ENCODE measurements at regions not wholly inside any gene's neighbourhood (a gene's known extent, or its start where the extent isn't known, plus 50 kb on each side); places are given as distances from the start of the nearest gene placed in this dataset.
A peak's percentile ranks its signal among the peaks of the same experiment; 100 is the strongest.

DNA sequence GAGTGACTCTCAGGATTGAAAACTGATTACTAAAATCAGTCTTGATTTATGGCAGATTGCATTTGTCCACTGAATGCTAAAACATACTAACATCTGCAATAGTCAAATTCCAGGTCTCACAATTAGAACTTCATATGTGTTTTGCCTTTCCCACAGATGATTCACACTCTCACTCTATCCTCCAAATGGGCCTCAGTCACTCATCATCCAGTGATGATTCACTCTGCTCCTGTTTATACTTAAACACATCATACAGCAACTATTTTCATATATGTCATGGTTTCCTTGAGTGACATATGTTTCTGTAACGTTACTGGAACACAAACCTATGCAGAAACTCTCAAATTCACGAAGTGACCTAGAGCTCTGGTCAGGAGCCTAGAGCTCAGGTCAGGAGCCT is 512.9 kb downstream of the HINT1 start:
- no peak overlapping the region for H3K4me3 ChIP-seq (ENCODE audit: low read depth in 2 of 2, low read length in 1 of 2)
- DNase-seq: no peak

DNA sequence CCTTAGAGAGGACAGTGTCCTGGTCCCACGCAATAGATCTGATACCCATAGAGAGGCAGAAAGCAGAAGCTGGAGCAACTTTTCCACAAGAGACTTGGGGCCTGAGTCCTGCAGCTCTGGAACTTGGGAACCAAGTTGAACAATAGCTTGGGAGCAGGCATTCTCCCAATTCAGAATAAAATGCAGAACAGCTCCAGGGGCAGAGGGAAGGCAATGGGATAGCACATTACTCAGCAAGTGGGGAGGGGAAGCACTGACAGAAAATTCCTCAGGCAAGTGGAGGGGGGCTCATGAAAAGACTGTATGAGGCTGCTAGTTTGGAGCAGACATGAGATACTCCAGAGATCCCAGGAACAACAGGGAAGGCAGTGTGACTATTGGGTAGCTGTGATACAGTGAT is 513.6 kb downstream of the HINT1 start:
- ChIA-PET POLR2A (no interaction called here), CTCF (no interaction called here)
- H3K36me3 ChIP-seq (replicated peaks in 1 of 2; ENCODE audit: control insufficient read depth in 1 of 2, insufficient read depth in 2 of 2, low read length in 1 of 2): no peaks in the 10 kb centered on the region
- no peaks in the 10 kb centered on the region for H3F3A ChIP-seq (replicated peaks; ENCODE audit: insufficient read depth)
- no peak for DNase-seq
- H3K4me1 ChIP-seq (ENCODE audit: control insufficient read depth in 1 of 2, insufficient read depth in 2 of 2, low read depth in 1 of 2, low read length in 1 of 2): no peaks in the 10 kb centered on the region
- H3K4me3 ChIP-seq (ENCODE audit: low read depth in 2 of 2, low read length in 1 of 2): no peak overlapping the region
- H3K9me2 ChIP-seq: no peaks in the 10 kb centered on the region
- no peak overlapping the region for H3K4me2 ChIP-seq
- TF ChIP-seq CHD2 (IDR thresholded peaks at IDR 0.05; ENCODE audit: low read length, partially characterized antibody) (no peak), FOSL2 (IDR thresholded peaks at IDR 0.05; ENCODE audit: borderline replicate concordance, low read depth) (no peak), GATA2 (CRISPR knock-in tag; IDR thresholded peaks at IDR 0.05) (no peak), TCF12 (IDR thresholded peaks at IDR 0.05) (no peak), MEF2A (IDR thresholded peaks at IDR 0.05; ENCODE audit: borderline replicate concordance, low read depth) (no peak), POLR2AphosphoS5 (IDR thresholded peaks at IDR 0.05; ENCODE audit: low read depth, low read length) (no peak), RFX5 (IDR thresholded peaks at IDR 0.05; ENCODE audit: low read length) (no peak), ELF1 (IDR thresholded peaks at IDR 0.05) (no peak), TEAD4 (IDR thresholded peaks at IDR 0.05; ENCODE audit: borderline replicate concordance, insufficient read depth) (no peak), SIN3A (IDR thresholded peaks at IDR 0.05; ENCODE audit: borderline replicate concordance, low read depth, low read length) (no peak), SMC3 (IDR thresholded peaks at IDR 0.05; ENCODE audit: low read depth, low read length) (no peak), YY1 (IDR thresholded peaks at IDR 0.05; ENCODE audit: low read depth) (no peak), RXRA (IDR thresholded peaks at IDR 0.05; ENCODE audit: borderline replicate concordance, low read depth) (no peak), FOXM1 (IDR thresholded peaks at IDR 0.05; ENCODE audit: low read depth) (no peak), RAD21 (IDR thresholded peaks at IDR 0.05; ENCODE audit: low read length) (no peak), JUND (IDR thresholded peaks at IDR 0.05) (no peak)
- TF ChIP-seq, protein P1, sequence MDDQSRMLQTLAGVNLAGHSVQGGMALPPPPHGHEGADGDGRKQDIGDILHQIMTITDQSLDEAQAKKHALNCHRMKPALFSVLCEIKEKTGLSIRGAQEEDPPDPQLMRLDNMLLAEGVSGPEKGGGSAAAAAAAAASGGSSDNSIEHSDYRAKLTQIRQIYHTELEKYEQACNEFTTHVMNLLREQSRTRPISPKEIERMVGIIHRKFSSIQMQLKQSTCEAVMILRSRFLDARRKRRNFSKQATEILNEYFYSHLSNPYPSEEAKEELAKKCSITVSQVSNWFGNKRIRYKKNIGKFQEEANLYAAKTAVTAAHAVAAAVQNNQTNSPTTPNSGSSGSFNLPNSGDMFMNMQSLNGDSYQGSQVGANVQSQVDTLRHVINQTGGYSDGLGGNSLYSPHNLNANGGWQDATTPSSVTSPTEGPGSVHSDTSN (IDR thresholded peaks at IDR 0.05): no peak
- TF ChIP-seq, protein P2, sequence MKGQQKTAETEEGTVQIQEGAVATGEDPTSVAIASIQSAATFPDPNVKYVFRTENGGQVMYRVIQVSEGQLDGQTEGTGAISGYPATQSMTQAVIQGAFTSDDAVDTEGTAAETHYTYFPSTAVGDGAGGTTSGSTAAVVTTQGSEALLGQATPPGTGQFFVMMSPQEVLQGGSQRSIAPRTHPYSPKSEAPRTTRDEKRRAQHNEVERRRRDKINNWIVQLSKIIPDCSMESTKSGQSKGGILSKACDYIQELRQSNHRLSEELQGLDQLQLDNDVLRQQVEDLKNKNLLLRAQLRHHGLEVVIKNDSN (IDR thresholded peaks at IDR 0.05; ENCODE audit: borderline replicate concordance, low read depth): no peak
- no peak overlapping the region for H2AFZ ChIP-seq (ENCODE audit: low read depth)
- H3K27me3 ChIP-seq (ENCODE audit: insufficient read depth): no peaks in the 10 kb centered on the region
- 0% methylated on average over 1 of the region's 1 CpG for WGBS (ENCODE audit: low lambda C conversion rate)
- H4K20me1 ChIP-seq (ENCODE audit: insufficient read depth): no peaks in the 10 kb centered on the region
- H3K9me3 ChIP-seq: no peaks in the 10 kb centered on the region
- no peak overlapping the region for H3K27ac ChIP-seq (ENCODE audit: low read depth in 2 of 2, low read length in 1 of 2)
- no peaks in the 10 kb centered on the region for H3K79me2 ChIP-seq (ENCODE audit: insufficient read depth)
- no peak overlapping the region for H3K9ac ChIP-seq

More for the DNA sequence above, 512.9 kb downstream of the HINT1 start:
- H4K20me1 ChIP-seq (ENCODE audit: insufficient read depth): no peaks in the 10 kb centered on the region
- CTCF ChIA-PET: interaction anchor here (0.7 kb wide), 1 partner anchor 12 kb away, joined by 3 read pairs; no protein-coding TSS in a partner anchor
- no peaks in the 10 kb centered on the region for H3K79me2 ChIP-seq (ENCODE audit: insufficient read depth)
- no peaks in the 10 kb centered on the region for H3K9me2 ChIP-seq
- 0% methylated on average over 2 of the region's 2 CpGs for WGBS (ENCODE audit: low lambda C conversion rate)
- H3K27ac ChIP-seq (ENCODE audit: low read depth in 2 of 2, low read length in 1 of 2): no peak overlapping the region
- POLR2A ChIA-PET: no interaction called here
- no peaks in the 10 kb centered on the region for H3K4me1 ChIP-seq (ENCODE audit: control insufficient read depth in 1 of 2, insufficient read depth in 2 of 2, low read depth in 1 of 2, low read length in 1 of 2)
- no peak overlapping the region for H3K9ac ChIP-seq
- no peaks in the 10 kb centered on the region for H3F3A ChIP-seq (replicated peaks; ENCODE audit: insufficient read depth)
- no peaks in the 10 kb centered on the region for H3K27me3 ChIP-seq (ENCODE audit: insufficient read depth)
- no peak overlapping the region for H3K4me2 ChIP-seq
- H3K9me3 ChIP-seq: no peaks in the 10 kb centered on the region
- H2AFZ ChIP-seq (ENCODE audit: low read depth): no peak overlapping the region
- TF ChIP-seq, protein P3, sequence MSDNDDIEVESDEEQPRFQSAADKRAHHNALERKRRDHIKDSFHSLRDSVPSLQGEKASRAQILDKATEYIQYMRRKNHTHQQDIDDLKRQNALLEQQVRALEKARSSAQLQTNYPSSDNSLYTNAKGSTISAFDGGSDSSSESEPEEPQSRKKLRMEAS (IDR thresholded peaks at IDR 0.05; ENCODE audit: low read depth): no peak
- TF ChIP-seq POLR2AphosphoS5 (IDR thresholded peaks at IDR 0.05; ENCODE audit: low read depth, low read length) (no peak), JUND (IDR thresholded peaks at IDR 0.05) (peak; percentile 19; the same call in 1 of the 2 replicates), FOSL2 (IDR thresholded peaks at IDR 0.05; ENCODE audit: borderline replicate concordance, low read depth) (peak; percentile 40; the same call in 1 of the 2 replicates)
- H3K36me3 ChIP-seq (replicated peaks in 1 of 2; ENCODE audit: control insufficient read depth in 1 of 2, insufficient read depth in 2 of 2, low read length in 1 of 2): no peaks in the 10 kb centered on the region
